ENCODE measurements at regions not wholly inside any gene's neighbourhood (a gene's known extent, or its start where the extent isn't known, plus 50 kb on each side); places are given as distances from the start of the nearest gene placed in this dataset.
A peak's percentile ranks its signal among the peaks of the same experiment; 100 is the strongest.

- DNase-seq (ENCODE audit: low spot score in 2 of 2) (no peak), ATAC-seq (no peak)
- peaks cover 84% of the 10 kb centered on the region for H3K4me1 Mint-ChIP-seq
- H3K9me3 Mint-ChIP-seq = no peaks in the 10 kb centered on the region
- peak overlapping the region; percentile 87 for H3K4me3 Mint-ChIP-seq
- H3K36me3 Mint-ChIP-seq = peaks cover 37% of the 10 kb centered on the region
- peak overlapping the region; percentile 93 for H3K27ac Mint-ChIP-seq
Measured at GRCh38 chr17:77388384-77389306, 247.9 kb downstream of the SEC14L1 start.

GRCh38 chr17:77390870-77391269, 250.1 kb downstream of the SEC14L1 start:
- H3K4me1 Mint-ChIP-seq = peaks cover 73% of the 10 kb centered on the region
- ATAC-seq = no peak

GRCh38 chr17:77391668-77392375, 251.1 kb downstream of the SEC14L1 start:
- peak overlapping the region; percentile 90 for H3K27ac Mint-ChIP-seq
- H3K4me3 Mint-ChIP-seq = peak overlapping the region; percentile 87
- DNase-seq (ENCODE audit: low spot score in 2 of 2) (peak in 1 of 2 donors; percentile 71), ATAC-seq (peak; percentile 66)
- peaks cover 73% of the 10 kb centered on the region for H3K4me1 Mint-ChIP-seq
- H3K9me3 Mint-ChIP-seq = no peaks in the 10 kb centered on the region
- H3K36me3 Mint-ChIP-seq = peaks cover 28% of the 10 kb centered on the region

More at GRCh38 chr17:77390870-77391269, 250.1 kb downstream of the SEC14L1 start:
- peaks cover 26% of the 10 kb centered on the region for H3K36me3 Mint-ChIP-seq
- H3K27ac Mint-ChIP-seq = peak overlapping the region; percentile 90
- H3K9me3 Mint-ChIP-seq = no peaks in the 10 kb centered on the region
- no peak for DNase-seq (ENCODE audit: low spot score in 2 of 2)
- H3K4me3 Mint-ChIP-seq = peak overlapping the region; percentile 87

- no peak for ATAC-seq
- Mint-ChIP-seq H3K27ac (peak overlapping the region; percentile 90), H3K36me3 (peaks cover 30% of the 10 kb centered on the region), H3K4me1 (peaks cover 73% of the 10 kb centered on the region), H3K4me3 (peak overlapping the region; percentile 87), H3K9me3 (no peaks in the 10 kb centered on the region)
- no peak for DNase-seq (ENCODE audit: low spot score in 2 of 2)
Measured at GRCh38 chr17:77392376-77393273, 251.9 kb downstream of the SEC14L1 start.

GRCh38 chr17:77393274-77393600, 252.5 kb downstream of the SEC14L1 start:
- H3K27ac Mint-ChIP-seq = peak overlapping the region; percentile 90
- H3K9me3 Mint-ChIP-seq = no peaks in the 10 kb centered on the region
- no peak for ATAC-seq
- no peak for DNase-seq (ENCODE audit: low spot score in 2 of 2)
- peaks cover 76% of the 10 kb centered on the region for H3K4me1 Mint-ChIP-seq
- H3K36me3 Mint-ChIP-seq = peaks cover 30% of the 10 kb centered on the region
- peak overlapping the region; percentile 87 for H3K4me3 Mint-ChIP-seq

- Mint-ChIP-seq H3K27ac (peak overlapping the region; percentile 58), H3K4me1 (peaks cover 76% of the 10 kb centered on the region), H3K4me3 (no peak overlapping the region), H3K9me3 (no peaks in the 10 kb centered on the region), H3K36me3 (peaks cover 30% of the 10 kb centered on the region)
- no peak for ATAC-seq
- DNase-seq (ENCODE audit: low spot score in 2 of 2) = no peak
Measured at GRCh38 chr17:77393867-77394539, 253.2 kb downstream of the SEC14L1 start.

- DNase-seq (ENCODE audit: low spot score in 2 of 2) (no peak), ATAC-seq (no peak)
- H3K9me3 Mint-ChIP-seq = no peaks in the 10 kb centered on the region
- H3K36me3 Mint-ChIP-seq = peaks cover 24% of the 10 kb centered on the region
- H3K27ac Mint-ChIP-seq = peak overlapping the region; percentile 58
- H3K4me1 Mint-ChIP-seq = peaks cover 76% of the 10 kb centered on the region
- no peak overlapping the region for H3K4me3 Mint-ChIP-seq
Measured at GRCh38 chr17:77394540-77395295, 253.9 kb downstream of the SEC14L1 start.

GRCh38 chr17:77395501-77396048, 254.8 kb downstream of the SEC14L1 start:
- DNase-seq (ENCODE audit: low spot score in 2 of 2) = no peak
- H3K9me3 Mint-ChIP-seq = no peaks in the 10 kb centered on the region
- H3K4me3 Mint-ChIP-seq = no peak overlapping the region
- ATAC-seq = no peak
- peaks cover 25% of the 10 kb centered on the region for H3K36me3 Mint-ChIP-seq
- H3K27ac Mint-ChIP-seq = no peak overlapping the region
- peaks cover 79% of the 10 kb centered on the region for H3K4me1 Mint-ChIP-seq

GRCh38 chr17:77396610-77397009, 255.8 kb downstream of the SEC14L1 start:
- ATAC-seq (no peak), DNase-seq (ENCODE audit: low spot score in 2 of 2) (no peak)
- Mint-ChIP-seq H3K9me3 (no peaks in the 10 kb centered on the region), H3K36me3 (peaks cover 33% of the 10 kb centered on the region), H3K27ac (peak overlapping the region; percentile 50), H3K4me1 (peaks cover 79% of the 10 kb centered on the region), H3K4me3 (no peak overlapping the region)

- Mint-ChIP-seq H3K9me3 (no peaks in the 10 kb centered on the region), H3K36me3 (peaks cover 49% of the 10 kb centered on the region), H3K27ac (peak overlapping the region; percentile 92), H3K4me3 (peak overlapping the region; percentile 94), H3K4me1 (peaks cover 79% of the 10 kb centered on the region)
- DNase-seq (ENCODE audit: low spot score in 2 of 2) (no peak), ATAC-seq (no peak)
Measured at GRCh38 chr17:77398274-77398673, 257.5 kb downstream of the SEC14L1 start.

- ATAC-seq (no peak), DNase-seq (ENCODE audit: low spot score in 2 of 2) (no peak)
- Mint-ChIP-seq H3K36me3 (peaks cover 57% of the 10 kb centered on the region), H3K9me3 (no peaks in the 10 kb centered on the region), H3K4me1 (peaks cover 89% of the 10 kb centered on the region), H3K27ac (peak overlapping the region; percentile 92), H3K4me3 (peak overlapping the region; percentile 94)
Measured at GRCh38 chr17:77399319-77399957, 258.7 kb downstream of the SEC14L1 start.

GRCh38 chr17:77400445-77400870, 259.7 kb downstream of the SEC14L1 start:
- ATAC-seq (peak; percentile 79), DNase-seq (ENCODE audit: low spot score in 2 of 2) (peak; percentile 60 to 88)
- H3K36me3 Mint-ChIP-seq = peaks cover 67% of the 10 kb centered on the region
- peak overlapping the region; percentile 92 for H3K27ac Mint-ChIP-seq
- H3K4me1 Mint-ChIP-seq = peaks cover 99% of the 10 kb centered on the region
- H3K4me3 Mint-ChIP-seq = peak overlapping the region; percentile 94
- no peaks in the 10 kb centered on the region for H3K9me3 Mint-ChIP-seq

- ATAC-seq (no peak), DNase-seq (ENCODE audit: low spot score in 2 of 2) (no peak)
- no peaks in the 10 kb centered on the region for H3K9me3 Mint-ChIP-seq
- H3K27ac Mint-ChIP-seq = peak overlapping the region; percentile 92
- H3K4me3 Mint-ChIP-seq = peak overlapping the region; percentile 94
- peaks cover 100% of the 10 kb centered on the region for H3K4me1 Mint-ChIP-seq
- H3K36me3 Mint-ChIP-seq = peaks cover 62% of the 10 kb centered on the region
Measured at GRCh38 chr17:77402159-77402731, 261.5 kb downstream of the SEC14L1 start.

All from stimulated activated effector memory CD8-positive, alpha-beta T cell treated with anti-CD3 and anti-CD28 coated beads, Interleukin-12 subunit alpha, Interleukin-12 subunit beta, amount 100 ng/mL, for 72 hours (primary cell).